ENCODE measurements at regions not wholly inside any gene's neighbourhood (a gene's known extent, or its start where the extent isn't known, plus 50 kb on each side); places are given as distances from the start of the nearest gene placed in this dataset.
A peak's percentile ranks its signal among the peaks of the same experiment; 100 is the strongest.
"Not testable (repeated sequence)": the region's sequence is repeated elsewhere in the genome, so short reads cannot be mapped to it uniquely, and the experiment has no call there.

GRCh38 chr12:107598906-107599305, 86.7 kb upstream of the PWP1 start:
- Histone ChIP-seq H3K36me3 (no peaks in the 10 kb centered on the region), H3K4me3 (ENCODE audit: low read depth, low read length) (no peak overlapping the region), H3K27me3 (ENCODE audit: insufficient read depth, low read depth, severe bottlenecking) (no peaks in the 10 kb centered on the region), H3K9me3 (ENCODE audit: severe bottlenecking) (no peaks in the 10 kb centered on the region), H3K27ac (no peak overlapping the region)
- no peak for TF ChIP-seq CTCF (IDR thresholded peaks at IDR 0.05; ENCODE audit: low read depth, low read length)
- DNase-seq: no peak

GRCh38 chr12:107600581-107601144, 84.9 kb upstream of the PWP1 start:
- Histone ChIP-seq H3K27ac (no peak overlapping the region), H3K4me3 (ENCODE audit: low read depth, low read length) (no peak overlapping the region), H3K36me3 (no peaks in the 10 kb centered on the region), H3K9me3 (ENCODE audit: severe bottlenecking) (no peaks in the 10 kb centered on the region), H3K27me3 (ENCODE audit: insufficient read depth, low read depth, severe bottlenecking) (no peaks in the 10 kb centered on the region)
- DNase-seq: peak; percentile 71
- no peak for TF ChIP-seq CTCF (IDR thresholded peaks at IDR 0.05; ENCODE audit: low read depth, low read length)

- Histone ChIP-seq H3K27ac (no peak overlapping the region), H3K27me3 (ENCODE audit: insufficient read depth, low read depth, severe bottlenecking) (no peaks in the 10 kb centered on the region), H3K9me3 (ENCODE audit: severe bottlenecking) (no peaks in the 10 kb centered on the region), H3K4me3 (ENCODE audit: low read depth, low read length) (no peak overlapping the region), H3K36me3 (no peaks in the 10 kb centered on the region)
- DNase-seq: no peak
- no peak for TF ChIP-seq CTCF (IDR thresholded peaks at IDR 0.05; ENCODE audit: low read depth, low read length)
These were observed 83.2 kb upstream of the PWP1 start for GRCh38 chr12:107602446-107602845.

- Histone ChIP-seq H3K4me3 (ENCODE audit: low read depth, low read length) (no peak overlapping the region), H3K27me3 (ENCODE audit: insufficient read depth, low read depth, severe bottlenecking) (no peaks in the 10 kb centered on the region), H3K27ac (no peak overlapping the region), H3K36me3 (no peaks in the 10 kb centered on the region), H3K9me3 (ENCODE audit: severe bottlenecking) (no peaks in the 10 kb centered on the region)
- no peak for TF ChIP-seq CTCF (IDR thresholded peaks at IDR 0.05; ENCODE audit: low read depth, low read length)
- DNase-seq: no peak
These were observed 80.3 kb upstream of the PWP1 start for GRCh38 chr12:107605293-107605692.

- H3K36me3 ChIP-seq: no peaks in the 10 kb centered on the region
- DNase-seq: peak; percentile 89
- no peaks in the 10 kb centered on the region for H3K9me3 ChIP-seq (ENCODE audit: severe bottlenecking)
- no peak overlapping the region for H3K4me3 ChIP-seq (ENCODE audit: low read depth, low read length)
- TF ChIP-seq CTCF (IDR thresholded peaks at IDR 0.05; ENCODE audit: low read depth, low read length): peak; percentile 94
- H3K27ac ChIP-seq: no peak overlapping the region
- no peaks in the 10 kb centered on the region for H3K27me3 ChIP-seq (ENCODE audit: insufficient read depth, low read depth, severe bottlenecking)
These were observed 77.9 kb upstream of the PWP1 start for GRCh38 chr12:107607464-107608392.

GRCh38 chr12:107608779-107609178, 76.8 kb upstream of the PWP1 start:
- not testable (repeated sequence) for H3K27ac ChIP-seq; H3K27me3 ChIP-seq (ENCODE audit: insufficient read depth, low read depth, severe bottlenecking); H3K4me3 ChIP-seq (ENCODE audit: low read depth, low read length); H3K9me3 ChIP-seq (ENCODE audit: severe bottlenecking); DNase-seq; H3K36me3 ChIP-seq

All from WERI-Rb-1 (cell line).